Colonic mucosa (tissue), 4 donors: ENCODE measurements at regions not wholly inside any gene's neighbourhood (a gene's known extent, or its start where the extent isn't known, plus 50 kb on each side); places are given as distances from the start of the nearest gene placed in this dataset.

Experiments
- DNase-seq: peaks from one replicate; pipeline ENCODE4 v3.0.0-alpha.2; 2020
- H3K27ac ChIP-seq: fragments of 200-600 bp; one replicate; pipeline ENCODE4 v1.8.0; 2021
- H3K27me3 ChIP-seq: fragments of 200-600 bp; one replicate; pipeline ENCODE4 v1.8.0; 2021
- H3K36me3 ChIP-seq: fragments of 200-600 bp; one replicate; pipeline ENCODE4 v1.8.0; 2021
- H3K4me1 ChIP-seq: fragments of 200-600 bp; one replicate; pipeline ENCODE4 v1.8.0; 2021; ENCODE audit warnings: mild to moderate bottlenecking
- H3K4me3 ChIP-seq: fragments of 200-600 bp; one replicate; pipeline ENCODE4 v1.8.0; 2021
- H3K9ac ChIP-seq, 2 donors: one replicate each; pipeline ENCODE4 v1.7.0; 2013; ENCODE audit warnings: control low read depth in 2 of 2, low read depth in 2 of 2, low read length in 2 of 2
- H3K9me3 ChIP-seq: fragments of 200-600 bp; one replicate; pipeline ENCODE4 v1.8.0; 2021
- CTCF ChIP-seq: fragments of 200-600 bp; IDR thresholded peaks from one replicate; pipeline ENCODE4 v1.8.0; 2022; ENCODE audit warnings: antibody characterized with exemption, mild to moderate bottlenecking
- intact Hi-C: fragments of 100-400 bp; cut with DNase I; formaldehyde crosslinking; loops from one replicate; pipeline ENCODE4 v1.14.1; 2022
- donor health status: healthy.
- donor health status: DM: no; HTN: no; CAD: no.
- donor health status: DM: no; HTN: no; CAD: no.

DNA sequence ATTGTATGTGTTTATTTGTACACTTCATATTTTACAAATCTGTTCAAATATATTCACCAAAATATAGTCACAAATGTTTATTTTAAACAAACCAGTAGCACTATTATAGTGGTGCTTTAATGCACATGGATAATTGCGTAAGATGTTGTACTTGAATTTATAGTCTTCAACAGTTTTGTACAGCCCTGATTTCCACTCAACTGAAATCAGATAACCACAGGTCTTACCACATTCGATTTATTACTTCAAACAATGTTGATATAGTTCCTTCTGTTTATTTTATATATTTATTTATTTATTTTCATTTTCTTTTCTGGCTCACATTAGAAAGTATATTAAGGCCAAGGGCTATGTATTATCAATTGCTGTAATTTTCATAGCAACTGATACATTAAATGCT, 99.4 kb upstream of the ZNF804A start:
- Histone ChIP-seq H3K27ac (no peak overlapping the region), H3K4me1 (no peaks in the 10 kb centered on the region), H3K27me3 (no peaks in the 10 kb centered on the region), H3K4me3 (no peak overlapping the region), H3K9me3 (no peaks in the 10 kb centered on the region), H3K9ac (no peak overlapping the region), H3K36me3 (no peaks in the 10 kb centered on the region)
- no peak for DNase-seq
- intact Hi-C loops = no loop called here
- TF ChIP-seq CTCF = no peak

DNA sequence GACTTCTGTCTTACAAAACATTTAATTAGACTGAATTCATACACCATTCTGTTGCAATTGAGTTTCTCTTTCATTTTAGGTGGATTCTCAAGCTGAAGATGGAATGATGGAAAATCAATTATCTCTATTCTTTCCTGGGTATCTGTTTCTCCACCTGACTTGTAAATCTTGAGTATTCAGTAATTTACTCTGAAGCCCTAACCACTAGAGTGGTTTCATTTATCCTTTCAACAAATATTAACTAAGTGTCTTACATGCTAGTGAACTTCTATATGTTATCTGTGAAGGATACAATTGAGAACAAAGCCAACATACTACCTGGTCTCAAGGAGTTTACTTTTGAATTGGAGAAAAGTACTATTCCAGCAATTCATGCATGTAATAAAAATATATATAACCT, 94.1 kb upstream of the ZNF804A start:
- Histone ChIP-seq H3K9ac (no peak overlapping the region), H3K27me3 (no peaks in the 10 kb centered on the region), H3K27ac (no peak overlapping the region), H3K36me3 (no peaks in the 10 kb centered on the region), H3K4me3 (no peak overlapping the region), H3K9me3 (no peaks in the 10 kb centered on the region), H3K4me1 (no peaks in the 10 kb centered on the region)
- no peak for TF ChIP-seq CTCF
- no peak for DNase-seq
- intact Hi-C loops = no loop called here

DNA sequence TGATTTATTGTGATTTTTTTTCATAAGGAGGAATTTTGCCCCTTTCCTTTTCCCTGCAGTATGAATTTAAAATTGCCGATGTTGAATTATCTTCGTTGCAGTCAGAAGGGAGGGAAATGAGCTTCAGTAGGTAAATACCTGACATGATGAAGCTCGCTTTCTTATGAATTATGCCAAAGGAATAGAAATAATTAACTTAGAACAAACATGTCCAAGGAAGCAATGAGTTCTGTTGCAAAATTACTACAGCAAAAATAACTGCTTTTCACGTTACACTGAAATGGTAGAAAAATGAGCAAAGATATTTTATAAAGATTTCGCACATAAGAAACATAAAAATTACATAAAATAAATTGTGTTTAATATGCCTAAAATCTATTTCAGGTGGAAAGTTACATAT, 91.1 kb upstream of the ZNF804A start:
- intact Hi-C loops = no loop called here
- Histone ChIP-seq H3K9ac (no peak overlapping the region), H3K27ac (no peak overlapping the region), H3K27me3 (no peaks in the 10 kb centered on the region), H3K4me1 (no peaks in the 10 kb centered on the region), H3K36me3 (no peaks in the 10 kb centered on the region), H3K9me3 (no peaks in the 10 kb centered on the region), H3K4me3 (no peak overlapping the region)
- no peak for TF ChIP-seq CTCF
- DNase-seq = no peak

DNA sequence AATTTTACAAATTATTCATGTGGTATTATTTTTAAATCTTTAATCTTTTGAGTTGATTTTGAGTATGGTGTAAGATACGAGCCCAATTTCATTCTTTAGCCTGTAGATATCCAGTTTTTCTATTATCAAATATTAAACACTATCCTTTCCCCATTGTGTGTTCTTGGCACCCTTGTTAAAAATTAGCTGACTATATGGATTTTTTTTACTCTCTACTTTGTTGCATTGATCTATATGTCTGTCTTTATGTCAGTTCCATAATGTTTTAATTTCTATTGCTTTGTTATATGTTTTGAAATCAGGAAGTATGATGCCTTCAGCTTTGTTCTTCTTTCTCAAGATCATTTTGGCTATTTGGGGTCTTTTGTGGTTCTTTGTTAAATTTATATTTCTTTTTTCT, 80.9 kb upstream of the ZNF804A start:
- H3K4me3 ChIP-seq = no peak overlapping the region
- no peaks in the 10 kb centered on the region for H3K27me3 ChIP-seq
- no peaks in the 10 kb centered on the region for H3K36me3 ChIP-seq
- no peaks in the 10 kb centered on the region for H3K9me3 ChIP-seq
- intact Hi-C loops = no loop called here
- no peak for DNase-seq
- no peak overlapping the region for H3K27ac ChIP-seq
- TF ChIP-seq CTCF = no peak
- H3K4me1 ChIP-seq = no peaks in the 10 kb centered on the region
- H3K9ac ChIP-seq = no peak overlapping the region

DNA sequence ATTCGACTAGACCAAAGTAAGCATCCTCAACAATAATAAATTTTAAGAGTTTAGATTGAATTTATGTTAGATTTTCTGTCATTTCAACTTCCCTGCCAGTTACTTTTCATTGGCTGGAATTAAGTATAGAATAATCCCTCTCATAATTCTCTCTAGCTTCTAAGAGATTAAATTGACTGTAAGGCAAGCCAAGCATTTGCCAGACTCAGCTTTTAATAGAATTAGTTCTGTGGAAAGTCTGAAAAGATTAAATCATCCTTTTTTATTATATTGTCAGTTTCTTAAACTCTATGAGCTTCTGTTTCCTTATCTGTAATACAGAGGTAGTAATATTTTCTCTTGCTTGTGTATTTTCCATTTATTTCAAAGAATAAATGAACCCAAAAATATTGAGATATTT, 77.9 kb upstream of the ZNF804A start:
- Histone ChIP-seq H3K36me3 (no peaks in the 10 kb centered on the region), H3K4me3 (no peak overlapping the region), H3K27ac (no peak overlapping the region), H3K27me3 (no peaks in the 10 kb centered on the region), H3K9me3 (no peaks in the 10 kb centered on the region), H3K9ac (no peak overlapping the region), H3K4me1 (no peaks in the 10 kb centered on the region)
- intact Hi-C loops = no loop called here
- no peak for DNase-seq
- no peak for TF ChIP-seq CTCF

- Histone ChIP-seq H3K9me3 (no peaks in the 10 kb centered on the region), H3K4me3 (no peak overlapping the region), H3K27me3 (no peaks in the 10 kb centered on the region), H3K27ac (no peak overlapping the region), H3K36me3 (no peaks in the 10 kb centered on the region), H3K4me1 (no peaks in the 10 kb centered on the region), H3K9ac (no peak overlapping the region)
- DNase-seq = no peak
- intact Hi-C loops = no loop called here
- no peak for TF ChIP-seq CTCF
Measured at GRCh38 chr2:184523732-184524131, 74.6 kb upstream of the ZNF804A start.
